ENCODE measurements at regions not wholly inside any gene's neighbourhood (a gene's known extent, or its start where the extent isn't known, plus 50 kb on each side); places are given as distances from the start of the nearest gene placed in this dataset.

- TF ChIP-seq, protein P1, sequence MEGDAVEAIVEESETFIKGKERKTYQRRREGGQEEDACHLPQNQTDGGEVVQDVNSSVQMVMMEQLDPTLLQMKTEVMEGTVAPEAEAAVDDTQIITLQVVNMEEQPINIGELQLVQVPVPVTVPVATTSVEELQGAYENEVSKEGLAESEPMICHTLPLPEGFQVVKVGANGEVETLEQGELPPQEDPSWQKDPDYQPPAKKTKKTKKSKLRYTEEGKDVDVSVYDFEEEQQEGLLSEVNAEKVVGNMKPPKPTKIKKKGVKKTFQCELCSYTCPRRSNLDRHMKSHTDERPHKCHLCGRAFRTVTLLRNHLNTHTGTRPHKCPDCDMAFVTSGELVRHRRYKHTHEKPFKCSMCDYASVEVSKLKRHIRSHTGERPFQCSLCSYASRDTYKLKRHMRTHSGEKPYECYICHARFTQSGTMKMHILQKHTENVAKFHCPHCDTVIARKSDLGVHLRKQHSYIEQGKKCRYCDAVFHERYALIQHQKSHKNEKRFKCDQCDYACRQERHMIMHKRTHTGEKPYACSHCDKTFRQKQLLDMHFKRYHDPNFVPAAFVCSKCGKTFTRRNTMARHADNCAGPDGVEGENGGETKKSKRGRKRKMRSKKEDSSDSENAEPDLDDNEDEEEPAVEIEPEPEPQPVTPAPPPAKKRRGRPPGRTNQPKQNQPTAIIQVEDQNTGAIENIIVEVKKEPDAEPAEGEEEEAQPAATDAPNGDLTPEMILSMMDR (IDR thresholded peaks at IDR 0.05) = no peak
- Histone ChIP-seq H3K4me1 (ENCODE audit: low read depth) (no peaks in the 10 kb centered on the region), H3K9me3 (no peaks in the 10 kb centered on the region), H3K36me3 (ENCODE audit: low read depth) (no peaks in the 10 kb centered on the region), H3K4me3 (no peak overlapping the region)
- DNase-seq (no peak), ATAC-seq (no peak)
- intact Hi-C loops (cut with DNase I, micrococcal nuclease) = no loop called here
These were observed 172.8 kb upstream of the PTGFR start for GRCh38 chr1:78318011-78318410.

GRCh38 chr1:78319603-78320002 is 171.2 kb upstream of the PTGFR start:
- intact Hi-C loops (cut with DNase I, micrococcal nuclease) = no loop called here

GRCh38 chr1:78322928-78323680 is 167.7 kb upstream of the PTGFR start:
- intact Hi-C loops (cut with DNase I, micrococcal nuclease) = no loop called here
- ATAC-seq (no peak), DNase-seq (no peak)
- no peaks in the 10 kb centered on the region for H3K36me3 ChIP-seq (ENCODE audit: low read depth)
- no peaks in the 10 kb centered on the region for H3K9me3 ChIP-seq
- no peaks in the 10 kb centered on the region for H3K4me1 ChIP-seq (ENCODE audit: low read depth)
- no peak overlapping the region for H3K4me3 ChIP-seq
- TF ChIP-seq, protein P1 (IDR thresholded peaks at IDR 0.05) = no peak

More at GRCh38 chr1:78319603-78320002, 171.2 kb upstream of the PTGFR start:
- Histone ChIP-seq H3K4me1 (ENCODE audit: low read depth) (no peaks in the 10 kb centered on the region), H3K9me3 (no peaks in the 10 kb centered on the region), H3K4me3 (no peak overlapping the region), H3K36me3 (ENCODE audit: low read depth) (no peaks in the 10 kb centered on the region)
- TF ChIP-seq, protein P1 (IDR thresholded peaks at IDR 0.05) = no peak
- DNase-seq (no peak), ATAC-seq (no peak)

- TF ChIP-seq, protein P1 (IDR thresholded peaks at IDR 0.05) = no peak
- H3K36me3 ChIP-seq (ENCODE audit: low read depth) = no peaks in the 10 kb centered on the region
- intact Hi-C loops (cut with DNase I, micrococcal nuclease) = no loop called here
- H3K4me1 ChIP-seq (ENCODE audit: low read depth) = no peaks in the 10 kb centered on the region
- no peaks in the 10 kb centered on the region for H3K9me3 ChIP-seq
- ATAC-seq (no peak), DNase-seq (no peak)
- H3K4me3 ChIP-seq = no peak overlapping the region
These were observed 165.5 kb upstream of the PTGFR start for GRCh38 chr1:78325293-78325692.

DNA sequence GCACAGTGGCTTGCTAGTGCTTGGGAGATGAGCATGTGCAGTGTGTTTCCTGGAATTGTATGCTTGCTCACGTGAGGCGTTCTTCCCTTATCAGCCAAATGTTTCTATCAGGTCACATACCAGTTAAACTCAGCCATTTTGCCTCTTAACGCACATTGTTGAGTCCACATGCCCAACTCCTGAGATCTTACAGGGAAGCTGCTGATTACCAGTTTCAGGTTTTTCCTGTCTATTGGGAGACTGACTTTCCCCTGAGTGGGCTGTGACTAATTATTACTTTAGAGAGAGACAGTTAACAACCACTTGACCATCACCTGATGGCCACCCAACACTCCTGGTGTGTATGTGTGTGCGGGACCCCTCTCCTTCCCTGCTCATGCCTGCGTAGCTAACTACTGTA is 161.3 kb upstream of the PTGFR start:
- Histone ChIP-seq H3K4me1 (ENCODE audit: low read depth) (no peaks in the 10 kb centered on the region), H3K9me3 (no peaks in the 10 kb centered on the region), H3K36me3 (ENCODE audit: low read depth) (no peaks in the 10 kb centered on the region), H3K4me3 (no peak overlapping the region)
- intact Hi-C loops (cut with DNase I, micrococcal nuclease) = no loop called here
- TF ChIP-seq, protein P1 (IDR thresholded peaks at IDR 0.05) = no peak
- ATAC-seq (no peak), DNase-seq (no peak)
